ENCODE measurements at regions not wholly inside any gene's neighbourhood (a gene's known extent, or its start where the extent isn't known, plus 50 kb on each side); places are given as distances from the start of the nearest gene placed in this dataset.

DNA sequence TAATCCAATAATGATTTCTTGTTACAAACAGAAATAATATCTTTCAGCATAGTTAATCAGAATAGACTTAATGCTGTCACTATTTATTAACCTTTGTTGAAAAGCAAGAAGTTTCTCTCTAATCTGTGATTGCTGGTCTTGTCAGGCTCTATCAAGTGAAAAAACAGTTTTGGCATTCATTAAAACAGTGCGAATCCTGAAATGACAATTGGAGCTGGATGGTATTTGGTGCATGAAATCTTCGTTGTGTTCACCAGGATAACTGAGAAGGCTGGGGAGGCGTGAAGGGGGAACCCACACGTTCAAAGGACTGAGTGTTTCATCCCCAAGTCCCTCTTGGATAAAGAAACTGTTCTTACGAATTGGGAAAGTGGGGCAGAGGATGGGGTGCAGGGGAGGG lies 190.2 kb upstream of the MYL2 start:
- Mint-ChIP-seq H3K27me3 (ENCODE audit: low read depth) (no peaks in the 10 kb centered on the region), H3K27ac (no peak overlapping the region), H3K36me3 (ENCODE audit: low read depth) (no peaks in the 10 kb centered on the region), H3K4me3 (no peak overlapping the region), H3K4me1 (ENCODE audit: low read depth) (peaks cover 5% of the 10 kb centered on the region), H3K9me3 (peaks cover 2% of the 10 kb centered on the region)
- no peak for DNase-seq
- CTCF ChIA-PET: no interaction called here
- intact Hi-C loops (cut with micrococcal nuclease): no loop called here

DNA sequence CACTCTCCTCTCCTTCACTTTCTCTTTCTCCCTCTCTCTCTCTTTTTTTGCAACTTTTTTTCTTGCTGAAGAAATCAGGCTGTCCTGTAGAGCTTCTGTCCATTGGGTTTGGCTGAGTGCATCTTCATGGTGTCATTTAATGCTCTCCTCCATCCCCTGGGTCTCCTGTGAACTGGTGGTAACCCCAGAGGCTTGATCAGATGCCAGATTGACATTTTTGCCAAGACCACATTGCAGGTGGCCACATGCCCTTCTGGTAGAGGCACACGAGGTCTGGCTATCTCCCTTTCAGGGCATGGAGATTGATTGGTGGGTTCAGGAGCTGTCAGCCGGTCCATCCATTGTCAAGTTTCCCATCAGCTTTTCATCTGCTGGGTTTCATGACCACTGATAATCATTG lies 188.3 kb upstream of the MYL2 start:
- no peak for DNase-seq
- H3K36me3 Mint-ChIP-seq (ENCODE audit: low read depth): no peaks in the 10 kb centered on the region
- no peak overlapping the region for H3K4me3 Mint-ChIP-seq
- peaks cover 5% of the 10 kb centered on the region for H3K4me1 Mint-ChIP-seq (ENCODE audit: low read depth)
- CTCF ChIA-PET: interaction anchor here (0.6 kb wide), 1 partner anchor 159 kb away, joined by 3 read pairs; no protein-coding TSS in a partner anchor
- peaks cover 2% of the 10 kb centered on the region for H3K9me3 Mint-ChIP-seq
- intact Hi-C loops (cut with micrococcal nuclease): no loop called here
- no peak overlapping the region for H3K27ac Mint-ChIP-seq
- H3K27me3 Mint-ChIP-seq (ENCODE audit: low read depth): no peaks in the 10 kb centered on the region

DNA sequence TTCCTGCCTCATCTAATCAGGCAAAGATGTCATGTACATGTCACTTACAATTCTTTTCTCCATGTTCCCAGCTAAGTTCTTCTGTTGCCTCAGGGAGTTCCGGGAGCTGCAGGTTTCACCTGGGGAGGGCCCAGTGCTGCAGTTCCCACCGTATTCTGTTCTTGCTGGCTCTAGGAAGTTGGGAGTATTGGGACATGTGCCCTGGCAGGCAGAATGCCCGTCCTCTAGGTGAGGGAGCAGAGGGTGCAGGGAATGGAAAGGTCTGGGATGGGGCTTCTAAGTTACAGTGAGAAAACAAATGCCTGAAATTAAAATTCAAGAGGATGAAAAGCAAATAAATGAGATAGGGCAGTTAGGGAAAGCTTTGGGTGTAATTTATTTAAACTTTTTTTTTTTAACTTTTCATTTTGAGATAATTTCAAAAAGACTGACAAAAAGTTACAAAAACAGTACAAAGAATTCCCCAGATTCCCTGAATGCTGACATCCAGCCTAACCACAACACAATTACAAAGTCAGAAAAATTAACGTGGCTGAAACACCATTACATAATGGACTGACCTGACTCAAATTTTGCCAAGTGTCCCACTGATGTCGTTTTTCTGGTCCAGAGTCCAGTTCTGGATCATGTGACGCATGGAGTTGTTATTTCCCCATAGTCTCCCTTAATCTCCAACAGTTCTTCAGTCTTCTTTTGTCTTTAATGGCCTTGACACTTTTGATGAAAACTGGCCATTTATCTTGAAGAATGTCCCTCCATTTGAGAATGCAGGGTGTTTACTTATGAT lies 187.2 kb upstream of the MYL2 start:
- Mint-ChIP-seq H3K27ac (no peak overlapping the region), H3K4me1 (ENCODE audit: low read depth) (peaks cover 5% of the 10 kb centered on the region), H3K4me3 (no peak overlapping the region), H3K9me3 (peaks cover 2% of the 10 kb centered on the region), H3K36me3 (ENCODE audit: low read depth) (no peaks in the 10 kb centered on the region), H3K27me3 (ENCODE audit: low read depth) (no peaks in the 10 kb centered on the region)
- CTCF ChIA-PET: no interaction called here
- intact Hi-C loops (cut with micrococcal nuclease): no loop called here
- no peak for DNase-seq

DNA sequence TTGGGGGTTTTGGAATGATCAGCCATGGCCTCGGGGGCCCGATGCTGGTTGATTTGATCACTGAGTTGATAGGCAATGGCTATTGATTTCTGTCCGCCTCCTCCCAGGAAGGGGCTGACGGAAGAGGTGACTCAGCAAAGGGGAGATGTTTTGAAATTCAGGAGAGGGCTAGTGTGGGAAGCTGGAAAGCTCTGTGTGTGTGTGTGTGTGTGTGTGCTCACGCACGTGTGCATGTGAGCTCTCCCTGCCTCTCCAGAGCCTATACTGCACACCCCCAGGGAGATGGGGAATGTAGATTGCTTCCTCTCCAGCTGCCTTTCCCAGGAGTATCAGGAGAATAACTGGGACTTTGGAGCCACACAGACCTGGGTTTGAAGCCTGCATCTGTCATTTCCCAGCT lies 184.9 kb upstream of the MYL2 start:
- H3K4me3 Mint-ChIP-seq: no peak overlapping the region
- CTCF ChIA-PET: no interaction called here

DNA sequence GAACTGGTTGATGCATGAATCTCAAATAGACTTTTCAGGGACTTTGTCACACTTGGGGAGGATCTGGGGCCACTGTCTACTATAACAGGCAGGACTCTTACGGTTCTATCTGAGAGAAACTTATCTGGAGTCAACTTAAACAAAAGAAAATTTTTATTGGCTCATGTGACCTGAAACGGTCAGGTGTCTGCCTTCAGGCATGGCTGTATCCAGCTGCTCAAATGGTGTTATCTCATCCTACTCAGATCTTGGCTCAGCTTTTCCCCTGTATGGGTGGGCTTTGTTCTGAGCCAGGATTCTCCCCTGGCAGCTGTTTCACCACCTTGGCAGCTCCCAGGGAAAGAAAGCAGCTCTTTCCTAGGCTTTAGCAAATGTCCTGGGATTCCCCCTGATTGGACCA lies 183.2 kb upstream of the MYL2 start:
- Mint-ChIP-seq H3K27me3 (ENCODE audit: low read depth) (no peaks in the 10 kb centered on the region), H3K4me1 (ENCODE audit: low read depth) (peaks cover 8% of the 10 kb centered on the region), H3K4me3 (no peak overlapping the region), H3K27ac (no peak overlapping the region), H3K36me3 (ENCODE audit: low read depth) (no peaks in the 10 kb centered on the region), H3K9me3 (peaks cover under 1% of the 10 kb centered on the region)
- intact Hi-C loops (cut with micrococcal nuclease): no loop called here
- no peak for DNase-seq
- CTCF ChIA-PET: interaction anchor here (0.7 kb wide), 1 partner anchor 75 kb away, joined by 3 read pairs; no protein-coding TSS in a partner anchor

More for the DNA sequence above, 184.9 kb upstream of the MYL2 start:
- intact Hi-C loops (cut with micrococcal nuclease): no loop called here
- no peaks in the 10 kb centered on the region for H3K27me3 Mint-ChIP-seq (ENCODE audit: low read depth)
- H3K4me1 Mint-ChIP-seq (ENCODE audit: low read depth): no peaks in the 10 kb centered on the region
- peaks cover 2% of the 10 kb centered on the region for H3K9me3 Mint-ChIP-seq
- no peak for DNase-seq
- no peak overlapping the region for H3K27ac Mint-ChIP-seq
- no peaks in the 10 kb centered on the region for H3K36me3 Mint-ChIP-seq (ENCODE audit: low read depth)

DNA sequence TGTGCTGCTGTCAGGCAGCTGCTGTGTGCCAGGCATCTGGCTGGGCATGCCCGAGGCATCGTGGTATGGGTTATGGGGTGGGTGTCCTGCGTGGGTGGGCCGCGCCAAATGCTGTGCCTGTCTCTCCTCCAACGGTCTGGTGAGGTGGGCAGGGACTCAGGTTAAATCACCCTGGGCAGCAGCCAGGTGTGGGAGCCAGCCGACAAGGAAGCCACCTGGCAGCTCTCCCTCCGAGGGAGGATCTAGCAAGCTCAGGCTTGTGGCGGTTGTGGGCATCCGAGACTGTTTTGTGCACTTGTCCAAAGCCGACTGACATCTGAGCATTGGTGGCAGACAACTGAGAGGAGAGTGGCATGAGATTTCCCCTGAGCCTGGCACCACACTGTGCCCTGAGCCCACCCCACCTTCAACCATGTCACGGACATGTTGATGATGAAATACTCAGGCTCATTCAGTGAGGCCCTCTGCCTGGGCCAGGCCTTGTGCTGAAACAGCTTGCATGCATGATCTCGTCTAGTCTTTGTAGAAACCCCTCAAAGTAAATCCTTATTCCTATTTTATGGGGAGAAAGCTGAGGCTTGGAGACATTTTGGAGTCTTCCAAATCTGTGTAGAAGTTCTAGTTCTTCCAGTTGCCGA lies 181.8 kb upstream of the MYL2 start:
- Mint-ChIP-seq H3K4me3 (no peak overlapping the region), H3K27ac (no peak overlapping the region), H3K4me1 (ENCODE audit: low read depth) (peaks cover 8% of the 10 kb centered on the region), H3K36me3 (ENCODE audit: low read depth) (no peaks in the 10 kb centered on the region), H3K27me3 (ENCODE audit: low read depth) (no peaks in the 10 kb centered on the region), H3K9me3 (no peaks in the 10 kb centered on the region)
- intact Hi-C loops (cut with micrococcal nuclease): no loop called here
- no peak for DNase-seq
- CTCF ChIA-PET: no interaction called here

DNA sequence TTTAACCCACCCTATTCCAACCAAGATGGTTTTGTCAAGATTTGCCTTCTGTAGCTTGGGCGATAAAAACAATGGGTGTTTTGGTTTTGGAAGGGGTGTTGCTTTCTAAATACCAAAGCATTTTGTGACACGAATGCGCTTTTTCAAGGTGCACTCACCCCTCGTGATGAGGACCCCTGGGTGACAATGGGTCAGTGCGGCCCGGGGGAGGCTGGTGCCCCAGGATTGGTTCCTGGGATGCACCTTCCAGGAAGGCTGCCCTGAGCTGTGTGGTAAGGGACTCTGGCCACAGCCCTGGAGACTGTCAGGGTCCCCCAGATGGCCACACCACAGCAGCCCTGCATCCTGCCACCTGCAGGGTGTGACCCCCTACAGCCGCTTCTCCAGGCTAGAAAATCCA lies 180.6 kb upstream of the MYL2 start:
- DNase-seq: no peak
- intact Hi-C loops (cut with micrococcal nuclease): no loop called here
- Mint-ChIP-seq H3K9me3 (no peaks in the 10 kb centered on the region), H3K36me3 (ENCODE audit: low read depth) (no peaks in the 10 kb centered on the region), H3K27ac (no peak overlapping the region), H3K27me3 (ENCODE audit: low read depth) (no peaks in the 10 kb centered on the region), H3K4me3 (no peak overlapping the region), H3K4me1 (ENCODE audit: low read depth) (peaks cover 8% of the 10 kb centered on the region)
- CTCF ChIA-PET: no interaction called here

DNA sequence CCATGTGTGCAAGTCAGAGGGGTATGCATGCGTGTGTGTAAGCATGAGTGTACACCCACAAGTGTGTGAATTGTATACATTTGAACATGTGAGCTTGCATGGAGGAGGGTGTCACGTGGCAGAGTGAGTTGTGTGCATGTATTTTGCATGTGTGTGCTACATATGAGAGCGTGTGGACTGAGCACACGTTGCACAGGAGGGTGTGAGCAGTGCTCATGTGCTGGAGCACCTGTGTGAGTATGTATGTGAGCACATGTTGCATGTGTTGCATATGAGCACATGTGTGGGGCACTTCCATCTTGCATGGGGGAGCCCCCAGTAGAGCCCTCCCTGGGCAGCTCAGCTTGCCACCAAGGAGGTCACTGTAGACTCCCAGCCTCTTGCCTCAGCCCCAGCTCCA lies 180.2 kb upstream of the MYL2 start:
- intact Hi-C loops (cut with micrococcal nuclease): no loop called here
- H3K4me3 Mint-ChIP-seq: no peak overlapping the region
- no peak for DNase-seq
- H3K4me1 Mint-ChIP-seq (ENCODE audit: low read depth): peaks cover 8% of the 10 kb centered on the region
- H3K36me3 Mint-ChIP-seq (ENCODE audit: low read depth): no peaks in the 10 kb centered on the region
- H3K27ac Mint-ChIP-seq: no peak overlapping the region
- H3K9me3 Mint-ChIP-seq: no peaks in the 10 kb centered on the region
- CTCF ChIA-PET: no interaction called here
- no peaks in the 10 kb centered on the region for H3K27me3 Mint-ChIP-seq (ENCODE audit: low read depth)

DNA sequence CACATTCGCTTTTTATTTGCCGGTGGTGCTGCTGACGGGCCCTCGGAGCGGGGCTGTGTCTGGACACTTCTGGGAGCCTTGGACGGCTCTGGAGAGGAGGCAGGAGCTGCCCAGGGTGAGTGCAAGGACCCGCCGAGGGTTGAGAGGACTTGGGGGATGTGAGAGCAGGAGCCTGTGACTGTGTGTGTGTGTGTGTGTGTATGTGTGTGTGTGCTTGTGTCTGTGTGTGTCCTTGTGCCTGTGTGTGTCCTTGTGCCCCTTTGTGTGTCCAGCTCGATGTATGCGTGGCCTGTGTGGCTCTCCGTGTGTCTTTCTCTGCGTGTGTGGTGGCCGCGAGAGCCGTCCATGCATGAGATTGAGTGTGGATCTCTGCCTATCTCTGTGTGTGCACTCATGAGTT lies 179.6 kb upstream of the MYL2 start:
- intact Hi-C loops (cut with micrococcal nuclease): no loop called here
- no peak for DNase-seq
- Mint-ChIP-seq H3K4me1 (ENCODE audit: low read depth) (peaks cover 8% of the 10 kb centered on the region), H3K27me3 (ENCODE audit: low read depth) (no peaks in the 10 kb centered on the region), H3K36me3 (ENCODE audit: low read depth) (no peaks in the 10 kb centered on the region), H3K9me3 (no peaks in the 10 kb centered on the region), H3K27ac (no peak overlapping the region), H3K4me3 (no peak overlapping the region)
- CTCF ChIA-PET: no interaction called here

DNA sequence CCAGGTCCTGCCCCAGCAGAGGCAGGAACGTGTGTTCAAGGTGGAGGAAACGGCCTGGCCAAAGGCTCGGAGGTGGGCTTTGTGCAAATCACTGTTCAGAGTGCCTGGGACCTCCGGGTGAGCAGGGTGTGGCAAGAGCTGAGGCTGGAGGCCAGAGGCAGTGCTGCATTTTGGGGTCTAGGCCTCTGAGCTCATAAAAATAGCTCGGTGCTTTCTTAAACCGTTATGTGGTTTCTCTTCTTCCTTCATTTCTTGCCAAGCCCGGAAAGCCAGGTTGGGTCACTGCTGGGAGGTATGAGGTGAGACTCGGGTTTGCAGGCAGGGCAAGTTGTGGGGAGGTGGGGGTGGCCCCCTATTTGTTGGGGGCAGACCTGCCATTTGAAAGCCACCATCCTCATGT lies 178.8 kb upstream of the MYL2 start:
- DNase-seq: no peak
- Mint-ChIP-seq H3K27me3 (ENCODE audit: low read depth) (no peaks in the 10 kb centered on the region), H3K4me3 (no peak overlapping the region), H3K27ac (no peak overlapping the region), H3K9me3 (no peaks in the 10 kb centered on the region), H3K36me3 (ENCODE audit: low read depth) (no peaks in the 10 kb centered on the region), H3K4me1 (ENCODE audit: low read depth) (peaks cover 8% of the 10 kb centered on the region)
- CTCF ChIA-PET: no interaction called here
- intact Hi-C loops (cut with micrococcal nuclease): no loop called here

DNA sequence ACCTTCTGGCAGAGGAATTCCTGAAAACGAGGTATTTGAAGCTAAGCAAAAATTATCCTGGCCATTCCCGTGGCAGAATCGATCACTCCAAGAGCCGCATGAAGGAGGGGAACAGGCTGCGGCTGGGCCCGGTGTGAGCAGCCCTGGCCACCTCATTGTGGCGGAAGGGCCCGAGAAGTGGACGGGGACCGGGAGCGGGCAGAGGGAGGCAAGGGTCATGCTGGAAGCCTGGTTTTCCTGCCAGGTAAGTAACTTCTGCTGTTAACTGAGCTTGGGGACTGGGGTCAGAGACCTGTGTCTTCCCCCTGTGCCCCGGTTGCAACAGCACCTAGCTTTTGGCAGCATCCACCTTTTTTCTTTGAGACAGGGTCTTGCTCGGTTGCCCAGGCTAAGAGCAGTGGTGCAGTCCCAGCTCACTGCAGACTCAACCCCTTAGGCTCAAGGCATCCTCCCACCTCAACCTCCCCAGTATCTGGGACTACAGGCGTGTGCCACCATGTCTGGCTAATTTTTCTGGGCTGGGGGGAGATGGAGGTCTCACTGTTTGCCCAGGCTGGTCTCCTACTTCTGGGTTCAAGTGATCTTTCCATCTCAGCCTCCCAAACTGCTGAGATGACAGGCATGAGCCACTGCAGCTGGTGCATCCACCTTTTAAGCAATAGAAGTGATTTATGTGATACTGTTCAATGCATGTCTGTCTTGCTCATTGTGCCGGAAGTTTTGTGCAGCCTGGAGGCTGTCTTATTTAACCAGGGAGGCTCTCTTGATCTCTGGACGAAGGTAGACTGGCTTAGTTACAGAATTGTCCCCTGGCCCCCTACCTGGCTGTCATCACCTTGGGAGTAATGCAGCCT lies 174.0 kb upstream of the MYL2 start:
- Mint-ChIP-seq H3K9me3 (no peaks in the 10 kb centered on the region), H3K27me3 (ENCODE audit: low read depth) (no peaks in the 10 kb centered on the region), H3K36me3 (ENCODE audit: low read depth) (no peaks in the 10 kb centered on the region), H3K4me3 (no peak overlapping the region), H3K27ac (no peak overlapping the region), H3K4me1 (ENCODE audit: low read depth) (peaks cover 22% of the 10 kb centered on the region)
- DNase-seq: no peak
- intact Hi-C loops (cut with micrococcal nuclease): no loop called here
- CTCF ChIA-PET: no interaction called here

DNA sequence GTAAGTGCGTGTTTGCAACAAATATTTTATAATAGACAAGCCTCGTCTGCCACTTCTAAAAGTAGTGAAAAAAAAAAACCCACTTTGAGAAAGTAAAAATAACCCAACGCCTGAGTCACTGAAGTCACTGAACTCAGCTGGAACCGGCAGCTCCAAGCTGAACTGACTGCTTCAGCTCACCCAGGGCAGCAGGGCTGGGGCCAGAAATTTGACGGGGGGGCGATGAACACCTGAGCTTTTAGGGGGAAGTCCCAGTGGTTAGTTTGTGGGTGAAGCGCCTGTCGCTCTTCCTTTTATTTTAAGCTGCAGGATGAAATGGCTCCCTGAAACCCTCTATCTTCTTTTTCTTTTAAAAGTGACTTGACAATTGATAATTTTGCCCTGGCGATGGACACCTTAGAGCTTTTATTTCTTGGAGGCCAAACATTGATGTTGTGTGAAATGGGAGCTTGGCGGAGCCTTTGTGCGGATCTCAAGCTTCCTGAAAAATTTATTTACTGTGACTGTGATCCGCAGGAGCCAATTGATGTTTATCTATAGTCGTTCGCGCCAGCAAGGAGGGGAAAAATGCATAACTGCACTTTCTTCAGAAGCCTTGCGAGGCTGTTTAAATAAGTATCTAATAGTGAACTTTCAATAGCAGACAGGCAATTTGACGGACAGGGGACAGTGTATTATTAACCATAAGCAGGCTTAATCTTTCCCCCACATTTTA lies 173.2 kb upstream of the MYL2 start:
- no peak overlapping the region for H3K4me3 Mint-ChIP-seq
- CTCF ChIA-PET: interaction anchor here (0.9 to 1.0 kb wide), 2 partner anchors 24 to 26 kb away, joined by 3 read pairs; no protein-coding TSS in a partner anchor
- peaks cover 17% of the 10 kb centered on the region for H3K4me1 Mint-ChIP-seq (ENCODE audit: low read depth)
- H3K9me3 Mint-ChIP-seq: no peaks in the 10 kb centered on the region
- H3K27ac Mint-ChIP-seq: no peak overlapping the region
- H3K27me3 Mint-ChIP-seq (ENCODE audit: low read depth): no peaks in the 10 kb centered on the region
- intact Hi-C loops (cut with micrococcal nuclease): loop anchor here (1.0 kb wide), 1 partner anchor 36 kb away; no protein-coding TSS in a partner anchor
- peak; percentile 76 for DNase-seq
- H3K36me3 Mint-ChIP-seq (ENCODE audit: low read depth): no peaks in the 10 kb centered on the region

All from activated naive CD4-positive, alpha-beta T cell treated with anti-CD3 and anti-CD28 coated beads for 36 hours (primary cell).